MV-4-11 (cell line): ENCODE measurements at regions not wholly inside any gene's neighbourhood (a gene's known extent, or its start where the extent isn't known, plus 50 kb on each side); places are given as distances from the start of the nearest gene placed in this dataset.
"Not testable (repeated sequence)": the region's sequence is repeated elsewhere in the genome, so short reads cannot be mapped to it uniquely, and the experiment has no call there.

Experiments
- DNase-seq: peaks from one replicate; lab custom pipeline; 2025; lab: John Stamatoyannopoulos, UW

DNA sequence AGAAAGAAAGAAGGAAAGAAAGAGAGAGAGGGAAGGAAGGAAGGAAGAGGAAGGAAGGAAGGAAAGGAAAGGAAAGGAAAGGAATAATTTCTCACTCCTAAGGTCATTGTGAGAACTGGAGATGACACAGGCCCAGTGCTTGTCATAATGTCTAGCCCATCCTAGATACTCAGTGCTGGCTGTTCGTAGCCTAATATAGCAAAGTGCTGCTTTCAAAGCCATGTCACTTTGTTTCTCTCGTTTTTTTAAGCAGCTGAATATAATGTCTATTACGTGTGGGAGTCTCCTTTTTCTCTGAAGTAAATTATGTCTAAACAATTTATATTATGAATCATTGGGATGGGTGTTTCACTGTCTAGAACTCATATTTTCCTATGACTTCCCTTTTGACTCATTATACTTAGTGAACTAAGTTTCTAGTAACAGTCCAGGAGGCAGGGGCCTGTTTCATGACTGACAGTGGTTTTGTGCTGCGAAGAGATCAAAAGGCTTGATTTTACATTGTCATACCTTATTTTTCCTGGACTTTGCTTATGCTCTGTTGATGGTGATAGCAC lies 327.0 kb upstream of the ZFP42 start:
- DNase-seq = peak; percentile 18

DNA sequence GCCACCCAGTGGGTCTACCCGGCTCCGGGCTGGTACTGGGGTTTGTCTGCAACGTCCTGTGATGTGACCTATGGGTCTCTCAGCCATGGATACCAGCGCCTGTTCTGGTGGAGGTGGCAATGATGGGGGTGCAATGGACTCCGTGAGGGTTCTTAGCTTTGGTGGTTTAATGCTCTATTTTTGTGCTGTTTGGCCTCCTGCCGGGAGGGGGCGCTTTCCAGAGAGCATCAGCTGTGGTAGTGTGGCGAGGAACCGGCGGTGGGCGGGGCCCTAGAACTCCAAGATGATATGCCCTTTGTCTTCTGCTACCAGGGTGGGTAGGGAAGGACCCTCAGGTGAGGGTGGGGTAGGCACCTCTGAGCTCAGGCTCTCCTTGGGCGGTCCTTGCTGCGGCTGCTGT lies 324.1 kb upstream of the ZFP42 start:
- not testable (repeated sequence) for DNase-seq

DNA sequence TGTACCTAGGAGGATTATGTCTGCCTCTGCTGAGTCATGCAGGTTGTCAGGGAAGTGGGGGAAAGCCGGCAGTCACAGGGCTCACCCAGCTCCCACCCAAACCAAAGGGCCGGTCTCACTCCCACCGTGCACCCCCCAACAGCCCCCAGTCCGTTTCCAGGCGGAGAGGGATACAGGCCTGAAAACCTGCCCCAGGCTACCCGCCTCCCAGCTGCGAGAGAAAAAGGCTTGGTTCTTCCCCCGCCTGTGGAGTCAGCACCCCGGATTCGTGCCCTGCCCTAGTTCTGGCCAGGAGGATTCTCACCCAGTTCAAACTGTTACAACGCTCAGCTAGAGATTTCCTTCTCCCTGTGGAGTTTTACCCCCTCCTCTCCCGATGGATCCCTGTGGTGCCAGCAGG lies 323.6 kb upstream of the ZFP42 start:
- not testable (repeated sequence) for DNase-seq

DNA sequence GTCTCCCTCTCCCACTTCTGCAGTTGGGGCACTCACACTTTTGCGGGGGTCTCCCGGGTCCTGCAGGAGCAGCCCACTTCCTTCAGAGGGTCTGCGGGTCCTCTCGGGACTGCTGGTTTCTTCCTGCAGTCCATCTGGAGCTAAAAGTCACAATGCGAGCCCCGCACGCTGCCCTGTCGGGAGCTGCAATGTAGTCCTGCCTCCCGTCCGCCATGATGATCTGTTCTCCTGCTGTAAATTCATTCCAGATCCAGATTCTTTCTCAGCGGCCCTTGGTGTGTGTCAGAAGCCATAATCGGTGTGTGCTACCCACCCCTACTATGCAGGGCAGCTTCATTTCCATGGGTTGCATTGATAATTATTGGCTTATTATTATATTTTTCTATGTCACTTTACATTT lies 323.0 kb upstream of the ZFP42 start:
- not testable (repeated sequence) for DNase-seq

DNA sequence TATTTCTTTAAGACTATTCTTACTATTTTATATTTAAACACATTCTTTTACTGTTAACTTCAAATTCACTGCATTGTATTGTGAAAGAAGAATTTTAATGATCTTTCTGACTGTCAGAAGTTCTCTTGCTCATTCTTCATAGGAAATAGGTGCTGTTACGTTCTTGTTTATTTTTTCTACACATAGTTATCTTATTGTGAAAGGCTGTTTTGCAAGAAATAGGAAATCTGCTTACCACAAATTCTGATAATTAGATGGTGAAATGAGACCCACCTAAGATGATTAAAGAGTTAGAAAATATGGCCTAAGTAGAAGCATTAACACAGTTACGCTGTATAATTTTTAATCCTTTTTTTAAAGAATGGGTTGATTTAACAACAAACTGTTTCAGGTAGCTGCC lies 316.1 kb upstream of the ZFP42 start:
- DNase-seq = no peak

DNA sequence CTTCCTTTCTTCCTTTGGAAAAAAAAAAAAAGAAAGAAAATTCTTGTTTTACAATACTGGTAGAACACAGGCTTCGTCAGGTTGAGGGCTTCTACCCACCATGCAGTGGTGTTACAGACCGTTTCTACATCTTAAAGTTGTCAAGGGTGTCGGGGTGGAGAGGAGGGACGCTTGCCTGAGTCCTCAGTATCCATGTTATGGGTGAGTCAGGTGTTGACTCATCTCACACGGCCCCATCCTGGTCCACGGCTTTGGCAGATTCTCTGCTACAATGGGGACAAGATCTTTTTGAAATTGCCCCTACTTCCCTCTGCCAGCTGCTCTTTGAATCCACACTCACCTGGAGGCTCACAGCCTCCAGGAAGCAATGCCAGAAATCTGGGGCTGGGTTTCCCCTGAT lies 310.3 kb upstream of the ZFP42 start:
- DNase-seq = no peak

DNA sequence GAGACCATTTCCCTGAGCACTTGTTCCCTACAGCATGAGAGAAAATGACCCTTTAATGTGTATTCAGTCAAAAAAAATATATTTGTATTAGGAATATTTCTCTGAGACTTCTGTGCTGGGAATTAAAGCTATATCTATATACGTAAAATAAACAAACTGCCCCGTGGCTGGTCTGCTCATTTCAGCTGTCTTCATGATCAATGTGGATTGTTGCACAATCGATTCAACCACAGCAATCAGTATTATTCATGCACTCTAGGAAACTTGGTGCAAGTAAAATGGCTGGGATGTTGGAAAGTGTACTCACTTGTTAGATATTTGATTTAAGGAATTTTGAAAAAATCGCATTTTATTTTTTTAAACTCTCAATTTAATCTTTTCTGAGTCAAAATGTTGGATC lies 307.9 kb upstream of the ZFP42 start:
- DNase-seq = no peak

DNA sequence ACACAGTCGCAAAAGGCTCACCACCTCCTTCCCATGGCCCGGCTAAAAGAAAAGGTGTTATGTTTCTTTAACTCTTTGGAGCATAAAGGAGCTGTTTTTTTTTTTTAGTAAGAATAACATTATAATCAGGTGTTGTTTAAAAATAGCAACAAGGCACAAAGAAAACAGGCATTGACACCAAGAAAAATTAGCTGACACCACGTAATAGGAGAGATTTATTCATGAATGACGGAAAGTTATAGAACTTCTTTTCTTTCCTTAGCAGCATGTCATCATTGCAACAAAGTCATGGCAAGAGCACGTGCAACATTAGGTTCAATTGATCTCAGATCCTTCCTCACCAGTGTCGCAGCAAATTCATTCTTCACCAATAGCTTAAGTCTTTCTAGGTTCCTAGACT lies 302.9 kb upstream of the ZFP42 start:
- DNase-seq = no peak

DNA sequence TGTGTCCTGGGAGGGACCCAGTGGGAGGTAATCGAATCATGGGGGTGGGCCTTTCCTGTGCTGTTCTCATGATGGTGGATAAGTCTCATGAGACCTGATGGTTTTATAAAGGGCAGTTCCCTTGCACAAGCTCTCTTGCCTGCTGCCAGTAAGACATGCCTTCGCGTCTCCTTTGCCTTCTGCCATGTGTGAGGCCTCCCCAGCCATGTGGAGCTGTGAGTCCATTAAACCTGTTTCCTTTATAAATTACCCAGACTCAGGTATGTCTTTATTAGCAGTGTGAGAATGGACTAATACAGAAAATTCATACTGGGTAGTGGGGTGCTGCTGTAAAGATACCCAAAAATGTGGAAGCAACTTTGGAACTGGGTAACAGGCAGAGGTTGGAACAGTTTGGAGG lies 300.0 kb upstream of the ZFP42 start:
- DNase-seq = not testable (repeated sequence)

DNA sequence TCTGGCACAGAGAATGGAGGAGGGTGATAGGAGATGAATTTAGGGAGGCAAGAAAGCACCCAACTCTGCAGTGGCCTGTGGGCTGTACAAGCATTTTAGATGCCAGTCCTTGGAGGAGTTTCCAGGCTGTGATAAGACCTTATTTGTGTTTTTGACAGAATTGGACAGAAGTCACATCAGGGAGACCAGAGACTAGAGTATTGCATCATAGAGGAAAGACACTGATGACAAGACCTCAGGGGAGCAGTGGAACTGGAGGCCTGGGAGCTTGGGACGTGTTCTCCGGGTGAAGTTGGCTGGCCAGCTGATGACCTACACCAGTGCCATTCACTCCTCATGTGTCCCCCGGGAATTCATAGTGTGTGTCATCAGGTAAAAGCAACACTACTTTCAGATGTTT lies 284.0 kb upstream of the ZFP42 start:
- no peak for DNase-seq

DNA sequence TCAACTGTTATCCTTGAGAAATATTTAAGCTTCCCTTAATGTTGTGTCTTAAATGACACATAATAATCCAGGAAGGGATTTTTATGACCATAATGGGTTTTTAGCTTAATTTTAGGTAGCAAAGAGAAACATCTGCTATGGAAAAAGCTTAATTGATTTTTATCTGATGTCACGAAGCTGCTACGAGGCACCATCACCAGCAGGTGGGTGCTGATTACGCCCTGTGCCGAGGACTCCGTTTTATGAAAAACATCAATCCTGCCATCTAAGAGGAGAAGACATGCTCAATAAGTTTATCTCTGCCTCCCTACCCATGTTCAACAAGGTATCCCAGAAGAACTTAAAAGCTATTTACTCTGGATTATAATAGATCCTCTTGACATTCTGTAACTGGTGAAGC lies 280.6 kb upstream of the ZFP42 start:
- DNase-seq = no peak

DNA sequence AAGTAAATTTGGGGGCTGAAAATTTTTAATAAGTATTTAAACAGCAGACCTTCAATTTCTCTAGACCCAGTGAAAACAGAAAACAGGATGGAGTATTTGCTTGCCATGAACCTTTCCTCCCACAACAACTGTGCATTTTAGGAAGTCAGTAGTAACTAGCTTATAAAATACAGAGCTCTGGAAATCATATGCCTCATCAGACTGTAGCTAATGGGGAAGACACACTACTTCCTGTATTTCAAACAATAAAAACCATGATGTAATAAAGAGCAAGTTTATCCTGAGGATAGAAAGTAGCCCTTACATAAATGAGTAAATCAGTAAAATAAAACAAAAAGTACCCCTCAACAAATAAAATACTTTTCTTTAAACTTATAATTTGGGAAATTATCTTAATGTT lies 280.1 kb upstream of the ZFP42 start:
- DNase-seq = peak; percentile 20

DNA sequence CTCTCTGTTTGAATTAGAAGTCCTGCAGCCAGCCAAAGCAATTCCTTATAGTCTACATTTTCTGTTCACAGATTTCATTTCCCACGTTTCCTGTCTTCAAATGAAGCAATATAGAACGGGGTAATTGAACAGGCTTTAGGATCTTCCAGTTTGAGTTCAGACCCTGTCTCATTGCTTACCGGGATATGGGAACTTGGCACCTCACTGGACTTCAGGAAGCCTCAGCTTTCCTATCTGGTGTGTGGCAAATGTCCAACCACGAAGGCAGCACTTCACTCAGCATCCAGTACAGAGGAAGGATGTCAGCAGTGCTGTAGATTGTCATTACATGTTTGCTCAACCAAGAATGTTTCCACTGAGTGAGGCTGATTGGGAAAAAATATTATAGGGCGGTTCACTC lies 271.1 kb upstream of the ZFP42 start:
- no peak for DNase-seq

DNA sequence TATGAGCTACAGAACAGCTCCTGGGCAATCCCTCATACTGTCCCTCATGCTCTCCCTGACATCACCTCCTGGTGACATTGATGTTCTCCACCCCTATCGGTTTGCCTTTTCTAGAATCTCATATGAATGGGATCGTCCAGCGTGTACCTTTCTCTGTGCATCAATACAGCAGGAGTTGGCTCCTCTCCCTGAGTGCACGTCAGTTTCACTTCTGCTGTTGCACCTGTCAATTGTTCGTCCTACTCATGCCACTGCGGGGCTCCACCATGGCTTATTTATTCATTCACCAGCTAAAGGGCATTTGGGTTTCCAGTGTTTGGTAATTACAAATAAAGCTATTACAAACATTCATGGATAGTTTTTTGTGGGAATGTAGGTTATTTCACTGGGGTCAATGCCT lies 269.1 kb upstream of the ZFP42 start:
- no peak for DNase-seq

DNA sequence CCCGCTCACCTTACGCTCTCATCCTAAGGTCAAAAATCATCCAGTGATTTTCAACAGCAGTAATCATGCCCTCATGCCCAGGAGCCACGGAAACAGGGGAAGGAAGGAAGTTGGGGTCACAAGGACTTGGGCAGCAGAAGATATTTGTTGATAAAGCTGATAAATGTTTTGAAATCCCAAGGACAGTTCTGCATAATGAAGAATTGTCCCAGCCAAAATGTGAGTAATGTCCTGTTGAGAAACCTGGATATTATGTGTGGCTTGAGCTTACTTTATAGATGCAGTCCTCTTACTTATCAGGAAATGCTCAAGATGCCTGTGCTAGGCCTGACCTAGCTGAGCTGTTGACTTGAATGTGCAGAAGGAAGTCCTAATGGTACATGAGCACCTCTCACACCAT lies 263.0 kb upstream of the ZFP42 start:
- no peak for DNase-seq

DNA sequence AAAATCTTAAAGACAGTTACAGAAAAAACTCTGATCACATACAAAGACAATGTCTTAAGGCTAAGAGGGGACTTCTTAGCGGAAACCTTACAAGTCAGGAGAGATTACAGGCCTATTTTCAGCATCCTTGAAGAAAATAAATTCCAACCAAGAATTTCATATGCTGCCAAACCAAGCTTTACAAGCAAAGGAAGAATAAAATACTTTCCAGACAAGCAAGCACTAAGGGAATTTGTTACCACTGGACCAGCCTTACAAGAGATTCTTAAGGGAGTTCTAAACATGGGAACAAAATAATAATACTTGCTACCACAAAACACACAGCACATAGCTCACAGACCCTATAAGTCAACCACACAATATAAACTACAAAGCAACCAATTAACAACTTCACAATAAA lies 255.8 kb upstream of the ZFP42 start:
- DNase-seq = no peak

DNA sequence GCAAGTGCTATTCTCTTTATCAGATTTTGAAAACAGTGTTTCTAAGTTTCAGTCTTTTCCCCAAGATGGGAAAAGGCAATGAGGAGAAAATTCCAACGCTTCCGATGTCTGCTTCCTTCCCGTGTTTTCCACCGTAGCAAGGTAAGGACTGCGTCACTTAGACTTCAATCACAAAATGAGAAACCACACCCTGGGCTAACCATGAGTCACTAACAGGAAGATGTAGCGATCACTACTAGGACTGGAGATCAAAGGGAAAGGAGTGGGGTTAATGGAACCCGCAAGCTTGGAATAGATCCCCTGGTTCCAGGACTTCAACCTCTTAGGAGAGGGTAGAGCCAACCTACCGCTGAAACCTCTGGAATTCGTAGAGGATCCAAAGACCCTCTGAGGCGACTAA lies 250.7 kb upstream of the ZFP42 start:
- no peak for DNase-seq

DNA sequence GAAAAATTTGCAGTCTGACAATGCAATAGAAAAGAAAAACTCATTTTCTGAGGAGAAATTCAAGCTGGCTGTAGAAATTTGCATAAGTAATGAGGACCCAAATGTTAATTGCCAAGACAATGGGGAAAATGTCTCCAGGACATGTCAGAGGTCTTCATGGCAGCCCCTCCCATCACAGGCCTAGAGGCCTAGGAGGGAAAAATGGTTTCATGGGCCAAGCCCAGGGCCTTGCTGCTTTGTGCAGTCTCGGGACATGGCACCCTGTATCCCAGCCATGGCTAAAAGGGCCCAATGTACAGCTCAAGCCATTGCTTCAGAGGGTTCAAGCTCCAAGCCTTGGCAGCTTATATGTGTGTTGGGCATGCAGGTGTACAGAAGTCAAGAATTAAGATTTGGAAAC lies 244.9 kb upstream of the ZFP42 start:
- DNase-seq = not testable (repeated sequence)

DNA sequence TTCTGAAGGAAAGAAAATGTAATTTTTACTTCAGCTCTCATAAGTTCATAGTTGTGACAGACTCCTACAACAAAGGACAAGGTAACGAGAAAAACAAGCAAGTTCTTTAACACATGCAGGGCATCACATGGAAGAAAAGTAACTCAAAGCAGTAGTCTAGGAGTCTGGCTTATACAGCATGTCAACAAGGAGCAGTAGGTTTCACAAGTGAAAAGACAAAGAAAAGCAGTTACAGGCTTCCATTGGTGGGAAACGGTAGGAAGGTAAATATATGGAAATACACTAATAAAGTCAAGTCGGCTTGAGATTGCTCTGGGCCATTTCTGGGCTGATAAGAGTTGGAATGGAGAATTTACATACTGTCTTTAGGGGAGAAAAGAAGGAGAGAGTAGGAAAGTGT lies 228.4 kb upstream of the ZFP42 start:
- DNase-seq = no peak

DNA sequence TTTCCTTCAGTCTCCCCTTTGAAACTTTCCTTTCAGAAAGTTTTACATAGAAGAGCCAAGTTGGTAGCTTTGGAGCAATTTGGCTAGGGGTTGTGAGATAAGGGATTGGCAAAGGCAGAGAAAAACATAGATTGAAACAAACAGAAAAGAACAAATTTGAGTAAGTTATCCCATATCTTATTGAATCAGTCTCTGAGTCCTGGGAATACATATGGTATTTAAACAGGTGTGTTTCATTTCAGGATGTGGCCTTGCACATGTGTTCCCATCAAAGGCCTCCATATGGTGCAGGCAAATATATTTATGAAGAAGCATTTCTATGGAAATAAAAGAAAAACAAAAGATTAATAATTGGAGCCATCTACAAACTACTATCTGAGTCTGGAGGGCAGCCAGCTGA lies 227.9 kb upstream of the ZFP42 start:
- DNase-seq = no peak

DNA sequence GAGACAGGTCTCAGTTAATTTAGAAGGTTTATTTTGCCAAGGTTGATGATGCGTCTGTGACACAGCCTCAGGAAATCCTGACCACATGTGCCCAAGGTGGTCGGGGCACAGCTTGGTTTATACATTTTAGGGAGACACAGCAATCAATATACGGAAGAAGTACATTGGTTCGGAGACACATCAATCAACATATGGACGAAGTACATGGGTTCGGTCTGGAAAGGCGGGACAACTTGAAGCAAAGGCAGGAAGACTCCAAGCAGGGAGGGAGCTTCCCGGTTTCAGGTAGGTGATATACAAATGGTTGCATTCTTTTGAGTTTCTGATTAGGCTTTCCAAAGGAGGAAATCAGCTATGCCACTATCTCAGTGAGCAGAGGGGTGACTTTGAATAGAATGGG lies 225.2 kb upstream of the ZFP42 start:
- no peak for DNase-seq

DNA sequence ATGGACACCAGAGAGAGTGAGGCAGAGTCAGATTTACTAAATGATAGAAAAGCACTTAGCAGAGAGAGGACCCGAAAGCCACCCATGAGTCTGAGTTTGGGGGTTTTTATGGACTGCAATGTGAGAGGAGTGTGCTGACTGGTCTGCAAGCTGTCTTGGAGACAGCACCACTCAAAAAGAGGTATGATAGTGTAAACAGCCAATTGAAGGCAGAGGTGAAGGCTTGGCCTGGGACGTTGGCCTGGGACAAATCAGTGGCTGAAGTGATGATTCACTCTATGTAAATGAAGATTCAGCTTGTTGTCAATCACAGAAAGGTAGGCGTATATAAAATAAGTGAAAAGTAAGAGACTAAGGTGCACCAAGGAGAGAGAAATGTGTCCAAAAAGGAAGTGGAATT lies 217.6 kb upstream of the ZFP42 start:
- DNase-seq = no peak

DNA sequence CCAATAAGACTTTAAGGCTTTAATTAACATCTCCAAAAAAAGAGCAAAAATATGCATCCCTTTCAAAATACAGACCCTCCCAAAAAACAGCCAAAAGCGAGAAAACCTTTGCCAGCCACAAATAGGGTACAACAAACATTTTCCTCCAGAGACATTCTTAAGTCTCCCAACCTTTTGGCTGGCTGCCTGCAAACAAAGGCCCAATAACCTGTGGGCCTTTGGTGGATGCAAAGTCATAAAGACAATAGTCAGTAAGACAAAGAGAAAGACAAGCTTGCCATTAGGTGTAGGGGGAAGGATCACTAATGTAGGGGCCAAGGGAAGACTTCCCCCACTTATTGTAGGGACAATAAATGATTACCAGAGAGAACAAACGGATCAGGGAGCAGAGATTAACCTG lies 215.5 kb upstream of the ZFP42 start:
- no peak for DNase-seq

DNA sequence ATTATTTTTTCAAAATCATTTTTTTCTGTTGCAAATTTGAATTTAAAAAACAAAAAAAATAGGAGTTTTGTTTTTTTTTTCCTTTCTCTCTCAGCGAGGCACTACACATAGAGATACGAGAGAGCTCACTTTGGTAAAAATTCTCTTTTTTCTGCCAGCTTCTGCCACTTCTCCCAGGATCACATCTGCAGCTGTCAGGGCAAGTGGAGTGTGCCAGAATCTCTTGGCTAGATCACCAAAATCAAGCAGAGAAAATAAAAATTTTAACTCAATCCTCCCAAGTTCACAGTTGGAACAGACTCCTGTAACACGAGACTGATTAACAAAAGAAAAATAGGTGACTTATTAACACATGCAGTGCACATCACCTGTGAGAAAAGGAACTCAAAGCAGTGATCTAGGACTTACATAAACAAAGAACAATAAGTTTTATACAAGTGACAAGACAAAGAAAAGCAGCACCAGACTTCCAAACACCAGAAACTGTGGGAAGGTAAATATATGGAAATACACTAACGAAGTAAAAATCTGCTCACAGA lies 213.2 kb upstream of the ZFP42 start:
- no peak for DNase-seq

DNA sequence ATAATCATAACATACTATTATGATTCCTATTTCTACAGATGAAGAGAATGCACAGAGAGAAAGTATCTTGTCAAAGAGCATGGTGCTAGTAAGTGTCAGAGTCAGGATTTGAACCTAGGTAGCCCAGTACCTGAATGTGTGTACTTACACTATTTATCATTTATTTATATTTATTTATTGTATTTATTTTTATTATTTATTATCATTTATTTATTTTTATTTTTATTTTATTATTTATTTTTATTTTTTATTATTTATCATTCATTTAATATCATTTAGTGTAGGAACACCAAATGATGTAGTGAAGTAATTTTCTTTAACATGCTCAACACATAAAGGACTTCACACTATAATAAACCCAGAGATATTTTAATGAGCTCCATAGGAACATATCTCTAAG lies 209.4 kb upstream of the ZFP42 start:
- DNase-seq = no peak
